Dermis blood vessel endothelial cell (primary cell): ENCODE measurements at regions not wholly inside any gene's neighbourhood (a gene's known extent, or its start where the extent isn't known, plus 50 kb on each side); places are given as distances from the start of the nearest gene placed in this dataset.
"Not testable (repeated sequence)": the region's sequence is repeated elsewhere in the genome, so short reads cannot be mapped to it uniquely, and the experiment has no call there.

Experiments used
- DNase-seq: peaks from one replicate; pipeline ENCODE4 v3.0.0; 2010

DNA sequence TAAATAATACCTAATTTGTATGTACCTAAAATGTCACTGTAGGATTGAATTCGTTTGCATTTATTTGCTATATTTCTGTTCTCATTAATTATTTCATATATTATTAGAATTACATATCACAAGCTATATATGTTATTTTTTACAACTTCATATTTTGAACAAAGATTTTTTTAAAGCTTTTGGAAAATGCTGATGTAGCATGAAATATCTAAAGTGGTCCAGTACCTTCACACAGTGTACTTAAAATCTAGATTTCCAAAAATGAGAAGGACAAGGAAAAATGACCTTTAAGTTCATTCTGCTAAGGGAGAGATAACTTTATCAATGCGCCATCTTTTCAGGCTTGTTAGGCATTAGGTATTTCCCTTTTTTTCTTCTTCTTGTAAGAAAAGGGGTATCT, 71.8 kb downstream of the LARP7 start:
- no peak for DNase-seq

GRCh38 chr4:112714922-112715901, 78.3 kb downstream of the LARP7 start:
- no peak for DNase-seq

- DNase-seq, result no peak
Observed at GRCh38 chr4:112717856-112718255, 80.9 kb downstream of the LARP7 start.

DNA sequence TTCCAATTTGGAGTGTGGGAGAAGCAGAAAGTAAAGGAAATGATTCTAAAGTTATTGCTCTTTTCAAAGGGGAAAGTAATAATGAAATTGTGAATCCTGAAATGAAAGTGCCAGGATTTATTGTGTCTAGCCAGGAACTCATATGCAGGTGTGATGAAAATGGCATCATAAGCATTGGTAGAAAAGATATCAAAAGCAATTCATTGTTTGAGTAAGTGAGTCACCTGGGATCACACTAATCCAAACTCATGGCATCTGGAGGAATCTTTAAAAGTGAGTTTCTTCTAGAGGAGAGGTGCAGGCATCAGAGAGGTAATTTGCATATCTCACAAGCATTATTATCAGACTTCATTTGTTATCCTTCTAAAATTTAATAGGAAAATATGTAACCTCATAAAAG, 84.7 kb downstream of the LARP7 start:
- DNase-seq, result no peak

GRCh38 chr4:112726041-112726440, 89.1 kb downstream of the LARP7 start:
- no peak for DNase-seq

DNA sequence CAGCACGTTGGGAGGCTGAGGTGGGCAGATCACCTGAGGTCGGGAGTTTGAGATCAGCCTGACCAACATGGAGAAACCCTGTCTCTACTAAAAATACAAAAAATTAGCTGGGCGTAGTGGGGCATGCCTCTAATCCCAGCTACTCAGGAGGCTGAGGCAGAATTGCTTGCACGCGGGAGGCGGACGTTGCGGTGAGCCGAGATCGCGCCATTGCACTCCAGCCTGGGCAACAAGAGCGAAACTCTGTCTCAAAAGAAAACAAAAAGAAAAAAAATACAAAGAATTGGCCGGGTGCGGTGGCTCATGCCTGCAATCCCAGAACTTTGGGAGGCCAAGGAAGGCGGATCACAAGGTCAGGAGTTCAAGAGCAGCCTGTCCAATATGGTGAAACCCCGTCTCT, 90.8 kb downstream of the LARP7 start:
- DNase-seq, result not testable (repeated sequence)

- no peak for DNase-seq
Observed at GRCh38 chr4:112731715-112732114, 94.8 kb downstream of the LARP7 start.

DNA sequence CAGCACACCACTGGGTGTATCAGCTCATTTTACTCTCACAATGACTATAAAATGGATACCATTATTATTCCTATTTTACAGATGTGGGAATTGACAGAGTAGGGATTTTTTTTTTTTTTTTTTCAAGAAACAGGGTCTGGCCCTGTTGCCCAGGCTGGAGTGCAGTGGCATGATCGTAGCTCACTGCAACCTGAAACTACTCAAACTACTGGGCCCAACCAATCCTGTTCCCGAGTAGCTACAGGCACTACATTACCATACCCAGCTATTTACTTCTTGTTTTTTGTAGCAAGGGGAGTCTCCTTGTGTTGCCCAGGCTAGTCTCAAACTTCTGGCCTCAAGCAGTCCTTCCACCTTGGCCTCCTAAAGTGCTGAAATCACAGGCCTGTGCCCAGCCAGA, 95.2 kb downstream of the LARP7 start:
- no peak for DNase-seq

DNA sequence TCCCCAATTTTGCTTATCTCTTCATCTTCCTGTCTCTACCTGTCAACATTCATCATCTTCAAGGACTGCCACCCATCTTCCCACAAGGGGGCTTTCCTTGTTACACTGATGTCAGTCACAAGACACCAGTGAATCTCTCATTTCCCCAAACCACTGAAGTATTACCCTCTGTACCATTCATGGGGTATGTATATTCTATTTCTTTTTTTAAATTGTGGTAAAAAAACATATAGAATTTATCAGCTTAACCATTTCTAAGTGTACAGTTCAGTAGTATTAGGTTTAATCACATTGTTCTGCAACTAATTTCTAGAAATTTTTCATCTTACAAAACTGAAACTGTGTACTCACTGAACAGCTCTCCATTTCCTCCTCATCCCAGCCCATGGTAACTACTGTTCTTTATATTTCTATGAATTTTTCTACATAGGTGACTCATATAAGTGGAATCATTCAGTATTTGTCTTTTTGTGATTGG, 98.6 kb downstream of the LARP7 start:
- DNase-seq, result no peak

GRCh38 chr4:112736718-112737135, 99.8 kb downstream of the LARP7 start:
- DNase-seq, result no peak

GRCh38 chr4:112739442-112739841, 102.5 kb downstream of the LARP7 start:
- DNase-seq, result no peak

- DNase-seq, result peak; percentile 4
Observed at GRCh38 chr4:112747036-112747435, 110.1 kb downstream of the LARP7 start.

DNA sequence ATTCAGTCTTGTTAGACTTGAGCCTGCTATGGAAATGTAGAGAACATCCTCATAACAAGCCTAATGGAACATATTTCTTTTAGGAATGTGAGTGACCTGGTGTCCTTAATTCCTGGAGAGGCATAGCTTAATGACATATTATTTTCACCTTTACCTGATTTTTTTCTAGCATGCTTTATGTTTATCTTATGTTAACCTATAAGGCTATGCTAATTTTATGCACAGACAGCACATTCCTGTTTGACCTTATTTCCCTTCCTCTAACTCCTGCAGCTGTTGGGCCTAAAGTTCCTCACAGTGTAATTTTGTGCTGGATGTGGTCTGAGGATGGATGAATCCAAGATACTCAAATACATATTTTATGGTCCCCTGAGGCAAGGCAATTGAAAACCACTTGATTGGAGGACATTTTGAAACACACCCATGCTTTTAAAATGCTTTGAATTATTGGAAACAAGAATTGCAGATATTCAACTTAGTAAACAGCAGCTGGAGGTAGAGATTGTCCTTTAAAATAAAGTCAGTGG, 111.5 kb downstream of the LARP7 start:
- no peak for DNase-seq

GRCh38 chr4:112750749-112751148, 113.8 kb downstream of the LARP7 start:
- DNase-seq, result not testable (repeated sequence)

- DNase-seq, result no peak
Observed at GRCh38 chr4:112751447-112751846, 114.5 kb downstream of the LARP7 start.

- no peak for DNase-seq
Observed at GRCh38 chr4:112752061-112752460, 115.1 kb downstream of the LARP7 start.

DNA sequence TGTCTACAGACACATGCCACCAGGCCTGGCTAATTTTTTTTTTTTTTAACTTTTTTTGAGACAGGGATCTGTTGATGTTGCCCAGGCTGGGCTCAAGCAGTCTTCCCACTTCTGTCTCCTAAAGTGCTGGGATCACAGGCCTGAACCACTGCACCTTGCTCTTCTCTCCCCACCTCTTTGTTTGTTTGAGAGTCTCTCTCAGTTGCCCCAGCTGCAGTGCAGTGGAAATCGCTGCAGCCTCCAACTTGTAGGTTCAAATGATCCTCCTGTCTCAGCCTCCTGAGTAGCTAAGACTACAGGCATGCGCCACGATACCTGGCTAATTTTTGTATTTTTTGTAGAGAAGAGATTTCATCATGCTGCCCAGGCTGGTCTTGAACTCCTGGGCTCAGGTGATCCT, 115.6 kb downstream of the LARP7 start:
- DNase-seq, result no peak

GRCh38 chr4:112753333-112753732, 116.4 kb downstream of the LARP7 start:
- no peak for DNase-seq

- no peak for DNase-seq
Observed at GRCh38 chr4:112759313-112759712, 122.4 kb downstream of the LARP7 start.

DNA sequence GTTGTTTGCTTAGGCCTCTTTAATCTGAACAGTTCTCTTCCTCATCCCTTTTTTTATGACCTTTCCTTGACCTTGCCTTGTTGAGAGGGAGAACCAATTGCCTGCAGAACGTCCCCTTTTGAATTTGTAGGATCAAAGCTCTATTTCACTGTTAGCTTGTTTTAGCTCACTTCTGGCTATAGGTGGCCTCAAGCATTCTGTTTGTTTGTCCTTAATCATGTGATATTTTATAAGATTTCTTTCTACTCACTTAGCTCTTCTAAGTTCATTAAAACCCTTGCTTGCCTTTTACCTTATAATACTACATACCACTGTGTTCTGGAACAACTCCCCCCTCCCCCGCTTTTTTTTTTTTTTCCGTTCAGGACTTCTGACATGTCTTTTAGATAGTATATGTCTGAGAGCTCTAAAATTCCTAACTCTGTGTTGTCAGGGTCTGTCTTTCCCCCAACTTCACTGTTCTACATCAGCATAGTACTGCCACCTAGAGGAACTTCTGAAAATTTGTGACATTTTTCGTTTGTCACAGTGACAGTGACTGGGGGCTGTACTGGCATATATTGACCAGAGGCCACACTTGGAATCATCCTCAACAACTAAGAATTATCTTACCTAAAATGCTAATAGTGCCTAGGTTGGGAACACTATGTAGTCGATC, 128.5 kb downstream of the LARP7 start:
- DNase-seq, result peak; percentile 42

DNA sequence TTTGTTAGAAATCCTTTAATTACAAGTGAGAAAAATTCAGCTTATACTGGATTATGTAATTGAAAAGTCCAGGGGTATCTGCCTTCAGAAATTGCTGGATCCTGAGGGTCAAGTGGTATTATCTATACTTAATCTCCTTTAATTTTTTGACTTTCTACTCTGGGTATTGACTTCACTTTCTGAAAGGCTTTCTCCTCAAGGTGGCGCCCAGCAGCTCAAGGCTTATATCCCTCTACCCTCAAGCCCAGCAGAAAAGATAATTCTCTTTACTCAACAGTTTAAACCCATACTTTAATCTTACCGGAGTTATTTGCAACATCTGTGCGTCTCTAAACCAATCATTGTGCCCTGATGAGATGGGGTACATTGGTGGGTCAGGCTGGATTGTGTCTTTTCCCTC, 129.5 kb downstream of the LARP7 start:
- DNase-seq, result peak; percentile 15

DNA sequence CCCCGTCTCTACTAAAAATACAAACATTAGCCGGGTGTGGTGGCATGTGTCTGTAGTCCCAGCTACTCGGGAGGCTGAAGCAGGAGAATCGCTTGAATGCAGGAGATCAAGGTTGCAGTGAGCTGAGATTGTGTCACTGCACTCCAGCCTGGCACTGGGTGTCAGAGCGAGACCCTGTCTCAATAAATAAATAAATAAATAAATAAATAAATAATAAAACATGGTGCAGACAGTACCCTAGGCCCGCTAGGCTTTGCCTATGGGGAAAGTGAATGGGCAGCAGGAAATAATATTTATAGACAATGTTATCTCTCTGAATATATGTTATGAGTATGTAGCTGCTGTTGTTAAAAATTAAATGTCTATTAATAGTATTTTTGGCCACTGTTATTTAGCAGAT, 130.4 kb downstream of the LARP7 start:
- DNase-seq, result no peak

DNA sequence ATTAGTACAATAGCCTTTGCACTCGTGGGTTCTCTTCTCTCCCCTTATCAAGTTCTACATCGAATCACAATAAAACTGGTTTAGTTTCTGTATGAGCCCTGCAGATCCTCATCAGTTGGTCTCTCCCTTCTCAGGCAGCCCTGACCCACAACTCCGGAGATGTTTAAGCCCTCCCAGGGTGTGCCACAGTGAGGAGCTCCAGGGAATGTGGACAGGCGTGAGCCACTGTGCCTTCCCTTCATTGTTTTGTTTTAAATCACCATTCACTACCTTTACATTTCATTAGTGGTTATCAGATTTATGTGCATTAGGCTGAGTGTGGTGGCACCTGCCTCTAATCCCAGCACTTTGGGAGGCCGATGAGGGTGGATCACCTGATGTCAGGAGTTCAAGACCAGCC, 133.2 kb downstream of the LARP7 start:
- DNase-seq, result no peak

DNA sequence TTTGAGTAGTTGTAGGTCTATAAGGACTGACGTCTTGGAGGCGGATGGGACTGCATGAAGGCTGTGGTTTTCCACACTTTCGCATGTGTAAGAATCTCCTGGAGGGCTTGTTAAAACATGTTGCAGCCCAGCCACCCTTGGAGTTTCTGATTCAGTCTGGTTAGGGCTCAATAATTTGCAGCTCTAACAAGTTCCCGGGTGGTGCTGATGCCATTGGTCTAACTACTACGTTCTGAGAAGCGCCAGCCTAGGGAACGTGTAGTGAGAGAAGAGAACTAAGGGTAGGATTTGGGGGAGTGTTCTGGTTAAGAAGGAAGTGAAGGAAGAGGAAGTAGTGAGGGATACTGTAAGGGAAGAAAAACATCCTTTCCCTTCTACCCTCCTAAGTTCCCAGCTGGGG, 138.9 kb downstream of the LARP7 start:
- no peak for DNase-seq
